ENCODE measurements at regions not wholly inside any gene's neighbourhood (a gene's known extent, or its start where the extent isn't known, plus 50 kb on each side); places are given as distances from the start of the nearest gene placed in this dataset.
"Not testable (repeated sequence)": the region's sequence is repeated elsewhere in the genome, so short reads cannot be mapped to it uniquely, and the experiment has no call there.

GRCh38 chr16:8055761-8056160 is 534.5 kb downstream of the TMEM114 start:
- no peak for DNase-seq

- no peak for DNase-seq
Observed at GRCh38 chr16:8053437-8053836, 536.9 kb downstream of the TMEM114 start.

- no peak for DNase-seq
Observed at GRCh38 chr16:8048433-8048832, 541.9 kb downstream of the TMEM114 start.

DNA sequence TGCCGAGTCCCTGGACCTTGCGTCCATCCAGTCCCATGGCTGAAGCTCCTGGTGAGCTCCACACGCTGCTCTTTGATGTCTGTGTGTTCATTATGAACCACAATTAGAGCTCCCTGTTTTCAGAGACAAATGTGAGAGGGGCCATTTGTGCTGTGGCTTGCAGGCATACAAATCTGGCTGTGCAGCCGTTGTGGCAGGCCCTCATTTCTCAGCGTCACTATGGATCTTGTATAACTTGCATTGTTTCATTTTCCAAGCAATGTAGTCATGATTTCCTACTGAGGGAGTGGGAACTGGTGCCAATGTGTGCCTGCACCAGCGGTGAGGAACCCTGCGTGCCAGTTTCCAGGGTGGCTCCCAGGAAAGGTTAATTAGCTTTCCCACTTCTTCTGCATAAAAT is 542.6 kb downstream of the TMEM114 start:
- DNase-seq: no peak

- no peak for DNase-seq
Observed at GRCh38 chr16:8044796-8045195, 545.5 kb downstream of the TMEM114 start.

DNA sequence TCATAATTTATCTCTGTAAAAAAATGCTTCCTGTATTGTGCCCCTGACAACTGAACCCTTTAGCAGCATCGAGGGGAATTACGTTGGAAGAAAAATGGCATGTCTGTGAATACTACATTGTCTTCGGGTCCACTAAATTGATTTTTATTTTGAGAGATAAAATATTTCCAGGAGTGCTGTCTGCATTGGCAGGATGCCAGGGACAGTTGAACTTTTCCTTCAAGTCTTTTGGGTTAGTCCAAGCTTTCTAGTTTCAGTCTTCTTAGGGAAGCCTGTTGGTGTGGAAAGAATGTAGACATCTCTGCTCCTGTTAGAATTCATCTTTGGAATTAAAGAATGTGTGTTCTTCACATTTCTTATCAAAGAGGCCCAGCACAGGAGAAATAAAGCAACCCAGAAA is 557.9 kb downstream of the TMEM114 start:
- no peak for DNase-seq

DNA sequence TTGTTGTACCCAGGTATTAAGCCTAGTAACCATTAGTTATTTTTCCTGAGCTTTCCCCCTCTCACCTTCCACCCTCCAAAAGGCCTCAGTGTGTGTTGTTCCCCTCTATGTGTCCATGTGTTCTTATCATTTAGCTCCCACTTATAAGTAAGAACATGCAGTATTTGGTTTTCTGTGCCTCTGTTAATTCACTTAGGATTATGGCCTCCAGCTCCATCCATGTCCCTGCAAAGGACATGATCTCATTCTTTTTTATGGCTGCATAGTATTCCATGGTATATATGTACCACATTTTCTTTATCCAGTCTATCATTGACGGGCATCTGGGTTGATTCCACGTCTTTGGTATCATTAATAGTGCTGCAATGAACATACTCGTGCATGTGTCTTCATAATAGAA is 560.3 kb downstream of the TMEM114 start:
- not testable (repeated sequence) for DNase-seq

DNA sequence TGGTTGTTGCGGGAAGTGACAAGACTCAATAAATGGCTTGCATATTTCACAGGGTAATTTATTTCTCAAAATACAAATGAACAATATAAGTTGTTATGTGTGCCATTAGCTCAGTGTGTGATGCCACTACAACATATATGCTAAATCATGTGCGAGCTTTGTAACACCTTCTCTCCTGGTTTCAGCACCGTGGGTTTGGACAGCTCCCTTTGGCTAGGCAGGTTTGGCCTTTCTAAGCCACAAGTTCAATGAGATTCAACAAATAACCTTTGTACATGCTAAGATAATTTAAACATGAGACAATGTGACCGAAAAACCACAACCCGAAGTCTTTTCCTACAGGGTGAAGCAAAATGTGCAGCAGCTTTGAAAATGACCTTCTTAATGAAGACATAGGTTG is 563.9 kb downstream of the TMEM114 start:
- DNase-seq: no peak

GRCh38 chr16:8023326-8023725 is 567.0 kb downstream of the TMEM114 start:
- DNase-seq: no peak

DNA sequence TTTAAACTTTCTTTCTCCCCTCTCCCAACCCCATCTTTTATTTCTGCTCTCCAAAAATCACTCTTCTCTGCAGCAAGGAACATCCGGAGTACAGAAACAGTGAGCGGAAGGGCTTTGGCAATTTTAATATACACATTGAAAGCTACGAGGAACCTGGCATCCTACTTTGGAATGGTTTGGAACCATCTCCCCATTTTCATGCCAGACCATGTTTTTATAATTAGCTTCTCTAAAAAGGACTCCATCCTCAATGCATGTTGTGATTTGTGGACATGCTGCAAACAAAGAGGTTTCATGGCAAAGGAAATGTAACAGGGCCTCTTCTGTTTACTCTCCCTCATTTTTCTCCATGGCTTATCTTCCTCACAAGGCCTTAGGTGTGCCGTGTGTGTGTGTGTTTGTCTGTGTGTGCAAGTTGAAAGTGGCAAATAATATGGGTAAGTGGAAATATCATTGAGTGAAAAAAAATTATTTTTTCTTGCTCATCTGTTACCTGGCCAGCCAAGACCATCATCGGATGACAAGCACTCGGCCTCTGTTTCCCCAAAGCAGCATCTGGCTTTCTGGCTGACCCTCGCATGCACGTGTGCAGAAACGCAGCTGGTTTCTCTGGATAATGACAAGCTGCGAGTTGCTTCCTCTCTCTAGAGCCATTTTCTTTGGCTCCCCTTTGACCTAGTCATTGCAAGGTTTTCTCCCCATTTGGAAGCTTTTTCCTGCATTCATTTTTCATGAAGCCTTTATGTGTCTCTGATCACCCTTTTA is 585.0 kb downstream of the TMEM114 start:
- DNase-seq: peak; percentile 9

DNA sequence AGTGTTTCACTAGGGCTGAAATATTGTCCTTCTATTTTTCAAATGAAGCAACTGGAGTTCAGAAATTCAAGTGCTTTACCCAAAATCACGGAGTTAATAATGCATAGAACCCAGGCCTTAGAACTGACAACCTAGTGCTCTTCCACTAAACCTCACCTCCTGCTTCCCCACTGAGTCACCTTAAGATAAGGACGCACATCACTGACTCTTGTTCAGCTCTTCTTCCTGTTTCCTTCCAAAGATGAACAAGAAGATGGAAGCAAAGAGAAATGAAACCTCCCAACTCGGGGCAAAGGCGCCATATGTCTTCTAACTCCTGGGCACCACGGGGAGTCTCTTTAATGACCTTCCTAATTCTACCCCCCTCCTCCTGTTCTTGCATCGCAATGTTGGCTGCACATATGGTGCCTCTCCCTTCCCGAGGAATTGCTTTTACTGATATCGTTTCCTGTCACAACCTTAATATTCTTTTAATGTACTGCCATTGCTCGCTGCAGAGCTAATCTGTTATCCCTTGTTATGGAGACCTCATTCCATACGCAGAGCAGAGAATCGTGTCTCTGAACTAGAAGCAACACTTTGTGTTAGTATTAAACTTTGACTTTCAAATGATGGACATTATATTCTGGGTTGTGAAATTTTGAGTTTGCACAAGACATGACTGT is 591.4 kb downstream of the TMEM114 start:
- DNase-seq: no peak

DNA sequence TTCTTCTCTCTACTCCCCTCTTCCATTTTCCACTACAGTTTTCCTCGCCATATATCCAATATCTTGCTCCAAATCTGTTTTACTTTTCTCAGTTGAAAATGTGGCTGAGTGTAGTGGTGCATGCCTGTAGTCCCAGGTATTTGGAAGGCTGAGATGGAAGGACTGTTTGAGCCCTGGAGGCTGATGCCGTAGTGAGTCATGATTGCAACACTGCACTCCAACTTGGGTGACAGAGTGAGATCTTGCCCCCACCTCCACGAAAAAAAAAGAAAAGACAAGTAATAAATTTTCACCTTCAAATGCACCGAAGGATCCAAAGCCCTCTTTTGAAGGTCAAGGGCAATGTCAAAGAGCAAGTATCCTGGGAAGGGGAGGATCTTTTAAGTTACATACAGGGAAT is 592.3 kb downstream of the TMEM114 start:
- no peak for DNase-seq

GRCh38 chr16:7992616-7993015 is 597.7 kb downstream of the TMEM114 start:
- no peak for DNase-seq

- DNase-seq: no peak
Observed at GRCh38 chr16:7990626-7991260, 599.6 kb downstream of the TMEM114 start.

- DNase-seq: no peak
Observed at GRCh38 chr16:7983676-7984075, 606.6 kb downstream of the TMEM114 start.

- DNase-seq: no peak
Observed at GRCh38 chr16:7980133-7980483, 610.2 kb downstream of the TMEM114 start.

- no peak for DNase-seq
Observed at GRCh38 chr16:7979448-7980132, 610.7 kb downstream of the TMEM114 start.

DNA sequence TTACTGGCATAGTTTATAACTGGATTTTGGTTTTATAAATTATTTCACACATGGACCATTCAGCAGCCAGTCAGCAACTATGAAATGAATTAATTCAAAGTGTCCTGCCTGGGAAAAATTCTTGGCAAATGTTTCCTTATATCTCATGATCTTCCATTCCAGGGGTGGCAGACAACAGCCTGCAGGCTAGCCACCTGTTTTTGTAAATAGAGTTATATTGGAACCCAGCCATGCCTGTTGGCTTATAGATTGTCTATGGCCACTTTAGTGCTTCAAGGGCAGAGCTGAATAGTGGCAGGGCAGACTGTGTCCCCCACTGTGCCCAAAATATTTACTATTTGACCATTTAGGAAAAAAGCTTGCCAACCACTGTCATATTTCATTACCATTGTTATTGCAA is 613.7 kb downstream of the TMEM114 start:
- no peak for DNase-seq

- DNase-seq: no peak
Observed at GRCh38 chr16:7976125-7976524, 614.2 kb downstream of the TMEM114 start.

DNA sequence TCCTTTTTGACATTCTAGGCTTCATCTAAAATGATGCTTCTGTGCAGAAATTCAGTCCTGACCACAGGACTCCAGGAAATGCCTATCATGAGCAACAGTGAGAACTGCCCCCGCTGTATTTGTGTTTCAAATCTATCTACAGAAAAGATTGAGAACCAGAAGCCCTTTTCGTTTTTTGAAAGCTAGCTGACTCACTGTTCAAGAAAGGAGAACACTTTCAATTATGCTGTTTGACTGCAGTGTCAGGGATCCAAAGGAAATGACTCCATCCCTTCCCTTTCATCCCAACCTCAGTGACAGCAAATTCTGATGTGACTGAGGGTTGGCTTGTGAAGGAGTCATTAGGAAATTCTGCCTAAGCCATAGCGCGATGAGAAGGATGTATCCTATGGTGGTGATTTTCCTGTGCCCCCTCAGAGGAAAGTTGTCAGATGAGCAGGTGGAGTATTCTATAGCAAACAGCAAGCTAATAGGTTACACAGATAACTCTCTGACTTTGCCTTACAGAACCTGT is 622.3 kb downstream of the TMEM114 start:
- DNase-seq: no peak

DNA sequence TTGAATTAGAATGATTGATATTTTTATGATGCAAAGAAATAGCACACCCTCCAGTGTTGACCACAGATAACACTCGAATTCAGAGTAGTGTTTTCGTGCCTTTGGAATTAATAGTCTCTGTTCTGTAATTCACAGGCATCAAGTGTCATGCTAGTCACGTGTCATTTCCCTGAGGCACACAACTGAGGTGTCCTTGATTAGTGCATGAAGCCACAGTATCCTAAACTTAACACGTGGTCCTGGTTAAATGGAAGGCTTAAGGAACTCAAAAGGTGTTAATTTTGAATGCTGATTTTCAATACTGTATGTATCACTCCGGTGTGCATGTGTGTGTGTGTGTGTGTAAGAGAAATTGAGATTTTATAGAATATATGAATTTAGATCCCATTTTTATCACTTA is 625.6 kb downstream of the TMEM114 start:
- DNase-seq: no peak

GRCh38 chr16:7964167-7964566 is 626.1 kb downstream of the TMEM114 start:
- DNase-seq: no peak

All from skin of body (tissue), 1 donor.